ENCODE measurements at regions not wholly inside any gene's neighbourhood (a gene's known extent, or its start where the extent isn't known, plus 50 kb on each side); places are given as distances from the start of the nearest gene placed in this dataset.

- peak; percentile 86 for TF ChIP-seq MAX (IDR thresholded peaks at IDR 0.05)
These were observed 137.9 kb downstream of the DLL1 start (continued) for GRCh38 chr6:170152989-170153388.

Data from H1 (cell line).